ENCODE measurements at regions not wholly inside any gene's neighbourhood (a gene's known extent, or its start where the extent isn't known, plus 50 kb on each side); places are given as distances from the start of the nearest gene placed in this dataset.

- H3K27me3 ChIP-seq = no peaks in the 10 kb centered on the region
- H4K20me1 ChIP-seq = no peaks in the 10 kb centered on the region
- H3K9ac ChIP-seq = no peak overlapping the region
- no peaks in the 10 kb centered on the region for H3K36me3 ChIP-seq
- no peak for TF ChIP-seq Cebpa-rat (IDR thresholded peaks at IDR 0.05)
- no peaks in the 10 kb centered on the region for H3K9me3 ChIP-seq (replicated peaks in 1 of 11)
- H3K27ac ChIP-seq = no peak overlapping the region
- H3K4me2 ChIP-seq = no peak overlapping the region
- peaks cover 0 to 37% (median 18%) of the 10 kb centered on the region in 10 experiments; a peak in 14 of 20 replicates for H3K4me1 ChIP-seq
- no peak overlapping the region for H3K4me3 ChIP-seq
Observed at GRCh38 chr2:58720770-58721697, 479.9 kb upstream of the FANCL start.

GRCh38 chr2:58720033-58720769 lies 479.1 kb upstream of the FANCL start:
- Histone ChIP-seq H3K27ac (no peak overlapping the region), H3K9me3 (replicated peaks in 1 of 11) (no peaks in the 10 kb centered on the region), H3K4me3 (no peak overlapping the region), H4K20me1 (no peaks in the 10 kb centered on the region), H3K4me2 (no peak overlapping the region), H3K27me3 (no peaks in the 10 kb centered on the region), H3K36me3 (no peaks in the 10 kb centered on the region), H3K9ac (no peak overlapping the region), H3K4me1 (peaks cover 0 to 41% (median 18%) of the 10 kb centered on the region in 10 experiments; a peak in 14 of 20 replicates)
- TF ChIP-seq Cebpa-rat (IDR thresholded peaks at IDR 0.05) = no peak

DNA sequence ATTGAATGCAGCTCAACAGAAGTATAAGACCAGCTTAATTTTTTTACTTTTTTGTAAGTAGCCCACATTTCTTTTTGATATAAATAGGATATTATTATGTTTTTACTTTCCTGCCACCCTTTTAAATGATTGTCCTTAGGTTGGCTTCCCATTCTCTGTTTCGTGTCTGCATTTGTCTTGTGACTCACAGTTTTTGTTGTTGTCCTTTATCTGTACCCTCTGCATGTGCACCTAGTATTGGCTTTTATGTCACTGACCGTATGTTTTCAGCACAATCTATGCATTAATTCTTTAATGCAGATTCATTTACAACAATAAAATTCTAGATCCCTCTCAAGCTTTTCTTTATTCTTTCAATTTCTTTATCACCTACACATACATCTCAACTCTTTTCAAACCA lies 474.2 kb upstream of the FANCL start:
- no peak overlapping the region for H3K27ac ChIP-seq

GRCh38 chr2:58714238-58714637 lies 473.1 kb upstream of the FANCL start:
- Histone ChIP-seq H3K27ac (no peak overlapping the region), H3K9ac (no peak overlapping the region), H4K20me1 (no peaks in the 10 kb centered on the region), H3K9me3 (replicated peaks in 1 of 11) (no peaks in the 10 kb centered on the region), H3K4me1 (peaks cover 0 to 32% (median 18%) of the 10 kb centered on the region in 10 experiments; a peak in 14 of 20 replicates), H3K36me3 (no peaks in the 10 kb centered on the region), H3K27me3 (no peaks in the 10 kb centered on the region), H3K4me2 (no peak overlapping the region), H3K4me3 (no peak overlapping the region)
- TF ChIP-seq Cebpa-rat (IDR thresholded peaks at IDR 0.05) = no peak

More for the DNA sequence above, 474.2 kb upstream of the FANCL start:
- H3K9me3 ChIP-seq (replicated peaks in 1 of 11) = no peaks in the 10 kb centered on the region
- TF ChIP-seq Cebpa-rat (IDR thresholded peaks at IDR 0.05) = no peak
- H3K4me1 ChIP-seq = peaks cover 0 to 32% (median 18%) of the 10 kb centered on the region in 10 experiments; a peak in 14 of 20 replicates
- 0 out of 22 replicates have a peak overlapping the region, but pooled peaks of 1 of the 11 experiments have one; percentile 77 for H3K4me2 ChIP-seq
- no peak overlapping the region for H3K4me3 ChIP-seq
- no peaks in the 10 kb centered on the region for H3K36me3 ChIP-seq
- H4K20me1 ChIP-seq = no peaks in the 10 kb centered on the region
- H3K9ac ChIP-seq = no peak overlapping the region
- H3K27me3 ChIP-seq = no peaks in the 10 kb centered on the region

GRCh38 chr2:58710795-58711279 lies 469.7 kb upstream of the FANCL start:
- Histone ChIP-seq H3K27me3 (no peaks in the 10 kb centered on the region), H3K27ac (no peak overlapping the region), H3K36me3 (no peaks in the 10 kb centered on the region), H3K4me2 (no peak overlapping the region), H3K4me1 (peaks cover 0 to 5% (median 0%) of the 10 kb centered on the region in 10 experiments; a peak in 3 of 20 replicates), H3K9me3 (replicated peaks in 1 of 11) (no peaks in the 10 kb centered on the region), H4K20me1 (no peaks in the 10 kb centered on the region), H3K4me3 (no peak overlapping the region), H3K9ac (no peak overlapping the region)
- TF ChIP-seq Cebpa-rat (IDR thresholded peaks at IDR 0.05) = no peak

DNA sequence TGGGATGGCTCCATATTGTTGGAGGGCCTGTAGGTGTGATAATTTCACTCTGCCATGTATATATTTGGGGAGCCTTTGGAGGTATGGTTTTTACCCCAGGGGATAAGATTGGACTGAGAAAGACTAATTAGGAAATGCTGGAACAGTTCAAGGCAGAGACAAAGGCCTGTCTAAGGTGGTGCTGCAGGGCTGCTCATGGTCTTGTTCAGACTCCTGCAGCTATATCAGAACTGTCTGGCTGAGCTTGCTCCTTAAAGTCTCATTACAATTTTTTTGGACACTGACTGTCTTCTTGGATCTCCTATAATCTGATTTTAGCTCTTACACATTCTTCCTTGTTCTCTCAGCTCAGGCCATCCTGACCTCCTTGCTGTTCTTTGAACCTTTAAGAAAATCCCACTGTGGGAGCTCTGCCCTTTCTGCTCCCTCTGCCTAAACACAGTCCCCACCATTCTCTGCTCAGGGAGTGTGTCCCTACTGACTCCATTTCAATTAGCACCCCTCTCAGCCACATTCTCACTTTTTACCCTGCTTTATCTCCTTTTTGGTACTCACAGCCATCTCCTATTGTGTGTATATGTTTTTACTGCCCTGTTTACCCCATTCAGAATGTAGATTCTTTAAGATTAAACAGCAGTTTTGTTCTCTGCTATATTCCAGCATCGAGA lies 468.7 kb upstream of the FANCL start:
- no peak overlapping the region for H3K4me2 ChIP-seq
- H3K4me1 ChIP-seq = peaks cover 0 to 5% (median 0%) of the 10 kb centered on the region in 10 experiments; a peak in 2 of 20 replicates
- no peak overlapping the region for H3K4me3 ChIP-seq
- no peaks in the 10 kb centered on the region for H4K20me1 ChIP-seq
- no peak for TF ChIP-seq Cebpa-rat (IDR thresholded peaks at IDR 0.05)
- no peaks in the 10 kb centered on the region for H3K36me3 ChIP-seq
- H3K9me3 ChIP-seq (replicated peaks in 1 of 11) = no peaks in the 10 kb centered on the region
- no peaks in the 10 kb centered on the region for H3K27me3 ChIP-seq
- no peak overlapping the region for H3K9ac ChIP-seq
- H3K27ac ChIP-seq = no peak overlapping the region

GRCh38 chr2:58709274-58709673 lies 468.1 kb upstream of the FANCL start:
- Histone ChIP-seq H3K9me3 (replicated peaks in 1 of 11) (no peaks in the 10 kb centered on the region), H3K4me1 (peaks cover 0 to 5% (median 0%) of the 10 kb centered on the region in 10 experiments; a peak in 2 of 20 replicates)
- no peak for TF ChIP-seq Cebpa-rat (IDR thresholded peaks at IDR 0.05)

DNA sequence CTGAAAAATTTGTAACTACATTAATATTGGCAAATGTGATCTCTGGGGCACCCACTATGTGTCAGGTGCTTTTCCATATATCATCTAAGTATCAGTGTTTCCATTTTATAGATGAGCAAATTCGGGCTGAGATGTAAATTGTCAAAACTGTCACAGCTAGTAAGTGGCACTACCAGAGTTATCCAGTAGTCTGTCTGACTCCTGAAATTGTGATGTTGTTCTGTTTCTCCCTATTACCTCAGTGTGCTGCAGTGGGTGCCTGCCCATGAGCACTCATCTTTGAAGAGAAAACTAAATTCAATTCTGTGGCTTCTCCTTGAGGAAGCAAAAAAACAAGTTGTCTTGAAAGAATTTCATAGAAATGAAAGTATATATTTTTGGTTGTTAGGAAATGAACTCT lies 467.4 kb upstream of the FANCL start:
- Histone ChIP-seq H3K4me3 (no peak overlapping the region), H3K36me3 (no peaks in the 10 kb centered on the region), H3K4me2 (no peak overlapping the region), H3K9ac (no peak overlapping the region), H4K20me1 (no peaks in the 10 kb centered on the region), H3K27me3 (no peaks in the 10 kb centered on the region), H3K9me3 (replicated peaks in 1 of 11) (no peaks in the 10 kb centered on the region), H3K4me1 (peaks cover 0 to 5% (median 0%) of the 10 kb centered on the region in 10 experiments; a peak in 2 of 20 replicates), H3K27ac (no peak overlapping the region)
- no peak for TF ChIP-seq Cebpa-rat (IDR thresholded peaks at IDR 0.05)

More at GRCh38 chr2:58709274-58709673, 468.1 kb upstream of the FANCL start:
- no peaks in the 10 kb centered on the region for H3K36me3 ChIP-seq
- no peak overlapping the region for H3K9ac ChIP-seq
- no peaks in the 10 kb centered on the region for H3K27me3 ChIP-seq
- H3K4me3 ChIP-seq = no peak overlapping the region
- no peaks in the 10 kb centered on the region for H4K20me1 ChIP-seq
- no peak overlapping the region for H3K27ac ChIP-seq
- no peak overlapping the region for H3K4me2 ChIP-seq
